GM23248 (cell line): ENCODE measurements at regions not wholly inside any gene's neighbourhood (a gene's known extent, or its start where the extent isn't known, plus 50 kb on each side); places are given as distances from the start of the nearest gene placed in this dataset.

Experiments used
- DNase-seq: peaks from one replicate; pipeline ENCODE4 v3.0.0-alpha.2; 2015
- H2AFZ ChIP-seq: fragments of 200-600 bp; sonication (generic); 2 replicates; pipeline ENCODE4 v1.6.1; 2016; ENCODE audit warnings: antibody characterized with exemption
- H3F3A ChIP-seq: fragments of 200-600 bp; sonication (generic); 2 replicates; pipeline ENCODE4 v1.6.1; 2016; ENCODE audit warnings: mild to moderate bottlenecking, antibody characterized with exemption, mixed run types; ENCODE audit not compliant: insufficient read depth
- H3K27ac ChIP-seq: fragments of 200-600 bp; sonication (generic); 2 replicates; pipeline ENCODE4 v1.5.1; 2016; ENCODE audit warnings: mild to moderate bottlenecking
- H3K27me3 ChIP-seq: fragments of 200-600 bp; sonication (generic); replicated peaks from 2 replicates; pipeline ENCODE4 v1.6.1; 2016; ENCODE audit warnings: mild to moderate bottlenecking; ENCODE audit not compliant: insufficient read depth
- H3K36me3 ChIP-seq: fragments of 200-600 bp; sonication (generic); 2 replicates; pipeline ENCODE4 v1.6.1; 2016; ENCODE audit warnings: low read depth, mild to moderate bottlenecking
- H3K4me1 ChIP-seq: fragments of 200-600 bp; sonication (generic); 2 replicates; pipeline ENCODE4 v1.6.1; 2016; ENCODE audit warnings: mild to moderate bottlenecking; ENCODE audit not compliant: insufficient read depth
- H3K4me2 ChIP-seq: fragments of 200-600 bp; sonication (generic); one replicate; pipeline ENCODE4 v1.6.1; 2016; ENCODE audit warnings: mild to moderate bottlenecking; ENCODE audit not compliant: unreplicated experiment
- H3K4me3 ChIP-seq: fragments of 200-600 bp; sonication (generic); 2 replicates; pipeline ENCODE4 v1.5.1; 2016; ENCODE audit warnings: mild to moderate bottlenecking
- H3K79me2 ChIP-seq: fragments of 200-600 bp; sonication (generic); 2 replicates; pipeline ENCODE4 v1.6.1; 2016; ENCODE audit warnings: mild to moderate bottlenecking; ENCODE audit not compliant: insufficient read depth
- H3K9ac ChIP-seq: fragments of 200-600 bp; sonication (generic); 2 replicates; pipeline ENCODE4 v1.6.1; 2016; ENCODE audit warnings: mild to moderate bottlenecking
- H3K9me2 ChIP-seq: fragments of 200-600 bp; sonication (generic); 2 replicates; pipeline ENCODE4 v1.6.1; 2016; ENCODE audit warnings: mixed run types, mild to moderate bottlenecking, moderate library complexity; ENCODE audit not compliant: insufficient read depth
- H3K9me3 ChIP-seq: fragments of 200-600 bp; sonication (generic); one replicate; pipeline ENCODE4 v1.6.1; 2017; ENCODE audit warnings: low read depth
- H4K20me1 ChIP-seq: fragments of 200-600 bp; sonication (generic); 2 replicates; pipeline ENCODE4 v1.6.0; 2016; ENCODE audit not compliant: insufficient read depth
- EZH2 ChIP-seq: fragments of 200-600 bp; sonication (generic); IDR thresholded peaks from 2 replicates; pipeline ENCODE4 v1.6.1; 2018; ENCODE audit warnings: antibody characterized with exemption, mild to moderate bottlenecking; ENCODE audit not compliant: insufficient read depth, poor library complexity, severe bottlenecking
- EZH2phosphoT487 ChIP-seq: fragments of 200-600 bp; sonication (generic); IDR thresholded peaks from 2 replicates; pipeline ENCODE4 v1.6.1; 2018; ENCODE audit warnings: antibody characterized with exemption, moderate library complexity, mild to moderate bottlenecking, low read depth; ENCODE audit not compliant: insufficient read depth
- WGBS, 2 experiments: methylation state at CpG; one replicate each; pipeline ENCODE4 v1.1.6; 2015 to 2017; ENCODE audit warnings: low lambda C conversion rate in 2 of 2, low coverage in 1 of 2; ENCODE audit errors: missing lambda C conversion rate in 2 of 2; 5-methylcytosine and 5-hydroxymethylcytosine counted together
- in situ Hi-C: fragments of 300-500 bp; cut with MboI; formaldehyde crosslinking; loops from 2 replicates; pipeline ENCODE4 v1.15.0; 2020

GRCh38 chr22:22735695-22736611 lies 91.5 kb downstream of the GGTLC2 start:
- H3K9me3 ChIP-seq: no peaks in the 10 kb centered on the region
- no peaks in the 10 kb centered on the region for H4K20me1 ChIP-seq
- in situ Hi-C loops: no loop called here
- no peaks in the 10 kb centered on the region for H3K36me3 ChIP-seq
- no peaks in the 10 kb centered on the region for H3K79me2 ChIP-seq
- H3K9ac ChIP-seq: no peak overlapping the region
- no peaks in the 10 kb centered on the region for H3K4me1 ChIP-seq
- no peak for TF ChIP-seq EZH2phosphoT487
- no peak for TF ChIP-seq EZH2
- H3K27me3 ChIP-seq: peaks cover 14% of the 10 kb centered on the region
- no peak overlapping the region for H3K4me2 ChIP-seq
- DNase-seq: no peak
- no peak overlapping the region for H2AFZ ChIP-seq
- H3K4me3 ChIP-seq: no peak overlapping the region
- WGBS, 2 experiments: 30 to 39% methylated on average over 3 of the region's 3 CpGs
- no peak overlapping the region for H3K27ac ChIP-seq
- no peaks in the 10 kb centered on the region for H3K9me2 ChIP-seq
- H3F3A ChIP-seq: no peaks in the 10 kb centered on the region

- Histone ChIP-seq H3K9me3 (no peaks in the 10 kb centered on the region), H3K36me3 (no peaks in the 10 kb centered on the region), H3K27ac (no peak overlapping the region), H3K27me3 (peaks cover 30% of the 10 kb centered on the region), H3K4me1 (no peaks in the 10 kb centered on the region), H4K20me1 (no peaks in the 10 kb centered on the region), H2AFZ (no peak overlapping the region), H3K9me2 (no peaks in the 10 kb centered on the region), H3F3A (no peaks in the 10 kb centered on the region), H3K79me2 (no peaks in the 10 kb centered on the region), H3K4me3 (no peak overlapping the region), H3K9ac (no peak overlapping the region), H3K4me2 (no peak overlapping the region)
- 24 to 25% methylated on average over 2 of the region's 2 CpGs for WGBS, 2 experiments
- DNase-seq: no peak
- in situ Hi-C loops: no loop called here
- TF ChIP-seq EZH2phosphoT487: no peak
- no peak for TF ChIP-seq EZH2
Observed at GRCh38 chr22:22737590-22737989, 93.2 kb downstream of the GGTLC2 start.

GRCh38 chr22:22738959-22739585 lies 94.7 kb downstream of the GGTLC2 start:
- Histone ChIP-seq H3K79me2 (no peaks in the 10 kb centered on the region), H3K4me3 (no peak overlapping the region), H3K27me3 (peaks cover 43% of the 10 kb centered on the region), H3K9me3 (no peaks in the 10 kb centered on the region), H3F3A (no peaks in the 10 kb centered on the region), H3K36me3 (no peaks in the 10 kb centered on the region), H3K4me2 (no peak overlapping the region), H2AFZ (no peak overlapping the region), H3K9me2 (no peaks in the 10 kb centered on the region), H3K27ac (no peak overlapping the region), H3K4me1 (no peaks in the 10 kb centered on the region), H4K20me1 (no peaks in the 10 kb centered on the region), H3K9ac (no peak overlapping the region)
- in situ Hi-C loops: no loop called here
- WGBS, 2 experiments: 39 to 47% methylated on average over 5 of the region's 5 CpGs
- TF ChIP-seq EZH2 (no peak), EZH2phosphoT487 (no peak)
- no peak for DNase-seq

GRCh38 chr22:22740560-22741276 lies 96.3 kb downstream of the GGTLC2 start:
- no peak overlapping the region for H3K9ac ChIP-seq
- in situ Hi-C loops: no loop called here
- no peak overlapping the region for H3K27ac ChIP-seq
- no peak overlapping the region for H2AFZ ChIP-seq
- no peaks in the 10 kb centered on the region for H3K79me2 ChIP-seq
- DNase-seq: no peak
- no peak overlapping the region for H3K4me2 ChIP-seq
- H3K4me3 ChIP-seq: no peak overlapping the region
- H3K4me1 ChIP-seq: no peaks in the 10 kb centered on the region
- peaks cover 54% of the 10 kb centered on the region for H3K27me3 ChIP-seq
- H3F3A ChIP-seq: no peaks in the 10 kb centered on the region
- H3K9me3 ChIP-seq: no peaks in the 10 kb centered on the region
- H3K9me2 ChIP-seq: no peaks in the 10 kb centered on the region
- 18 to 21% methylated on average over 5 of the region's 5 CpGs for WGBS, 2 experiments
- no peaks in the 10 kb centered on the region for H4K20me1 ChIP-seq
- TF ChIP-seq EZH2 (no peak), EZH2phosphoT487 (no peak)
- no peaks in the 10 kb centered on the region for H3K36me3 ChIP-seq
